HepG2 (cell line): ENCODE measurements at regions not wholly inside any gene's neighbourhood (a gene's known extent, or its start where the extent isn't known, plus 50 kb on each side); places are given as distances from the start of the nearest gene placed in this dataset.

Source experiments
- ATAC-seq: fragments of 200-7000 bp; cut with Tn5 transposase; 3 replicates; pipeline ENCODE4 v1.9.1; 2020; ENCODE audit warnings: mild to moderate bottlenecking, moderate library complexity
- BruUV-seq: library from RNA; stranded (reverse); fragments of 400-500 nt; replicated peaks from 2 replicates; lab custom pipeline; 2021; lab: Mats Ljungman, UMichigan
- CTCF ChIA-PET: fragments of 300-600 bp; formaldehyde crosslinking; extraction: SDS; loops from one replicate; lab custom pipeline; 2021; ENCODE audit warnings: low total read pairs, inconsistent platforms, low intra/inter-chr PET ratio; lab: Yijun Ruan, JAX
- POLR2A ChIA-PET: fragments of 350-600 bp; sonication (Branson Sonifier 250); formaldehyde crosslinking; loops from one replicate; lab custom pipeline; 2020; ENCODE audit warnings: antibody characterized with exemption, inconsistent platforms; lab: Yijun Ruan, JAX
- DNase-seq: peaks from one replicate; pipeline ENCODE4 v3.0.0-alpha.2; 2015; ENCODE audit warnings: low spot score
- FAIRE-seq: peaks from 3 replicates; lab custom pipeline; 2011; peaks lifted over from hg19 to GRCh38; lab: Jason Lieb, UNC
- H2AFZ ChIP-seq: one replicate; pipeline ENCODE4 v1.6.1; 2011; ENCODE audit warnings: low read length, inconsistent platforms
- H3K27ac ChIP-seq: fragments of 300-600 bp; 3 replicates; pipeline ENCODE4 v1.8.0; 2011; ENCODE audit warnings: mixed run types, mild to moderate bottlenecking, mixed read lengths, low read length, inconsistent platforms; ENCODE audit not compliant: insufficient read depth; ENCODE audit errors: extremely low read length
- H3K27me3 ChIP-seq, 2 experiments: fragments of 200-600 bp in 1 of 2; 2 replicates in 1 of 2; 3 replicates in 1 of 2; pipeline versions ENCODE4 v1.6.0 to v1.8.0; 2011; ENCODE audit warnings: low read length in 2 of 2, mild to moderate bottlenecking in 2 of 2, moderate library complexity in 2 of 2, inconsistent platforms in 1 of 2; ENCODE audit not compliant: insufficient read depth in 2 of 2, control insufficient read depth in 1 of 2
- H3K36me3 ChIP-seq, 2 experiments: fragments of 200-600 bp in 1 of 2; replicated peaks in 1 of 2; 2 replicates in 1 of 2; 3 replicates in 1 of 2; pipeline versions ENCODE4 v1.5.1 to v1.8.0; 2011; ENCODE audit warnings: low read length in 2 of 2, inconsistent platforms in 1 of 2; ENCODE audit not compliant: insufficient read depth in 2 of 2, control insufficient read depth in 1 of 2
- H3K4me1 ChIP-seq: 2 replicates; pipeline ENCODE4 v1.5.1; 2012; ENCODE audit warnings: low read length, inconsistent platforms; ENCODE audit not compliant: insufficient read depth
- H3K4me2 ChIP-seq: 2 replicates; pipeline ENCODE4 v1.6.0; 2011; ENCODE audit warnings: low read depth, low read length, inconsistent platforms
- H3K4me3 ChIP-seq, 3 experiments: fragments of 200-600 bp in 1 of 3; sonication (generic), shearing (Covaris generic) in 1 of 3; replicated peaks in 1 of 3; 2 replicates each; pipeline ENCODE4 v1.5.1; 2011 to 2016; ENCODE audit warnings: low read length in 3 of 3, inconsistent platforms in 2 of 3, low read depth in 2 of 3, mild to moderate bottlenecking in 2 of 3, control low read depth in 1 of 3, mixed read lengths in 1 of 3; ENCODE audit not compliant: insufficient read depth in 1 of 3
- H3K79me2 ChIP-seq: one replicate; pipeline ENCODE4 v1.6.1; 2011; ENCODE audit warnings: low read length, inconsistent platforms; ENCODE audit not compliant: insufficient read depth
- H3K9ac ChIP-seq: 2 replicates; pipeline ENCODE4 v1.6.0; 2011; ENCODE audit warnings: mild to moderate bottlenecking, low read depth, low read length, inconsistent platforms; ENCODE audit not compliant: insufficient read depth
- H3K9me3 ChIP-seq: 2 replicates; pipeline ENCODE4 v1.5.1; 2012; ENCODE audit warnings: mild to moderate bottlenecking, low read length
- H4K20me1 ChIP-seq: 2 replicates; pipeline ENCODE4 v1.6.0; 2011; ENCODE audit warnings: inconsistent platforms, mild to moderate bottlenecking, low read length, moderate library complexity; ENCODE audit not compliant: insufficient read depth
- ASH2L ChIP-seq: fragments of 300-600, 200-600 bp; sonication (generic); IDR thresholded peaks from 2 replicates; pipeline ENCODE4 v1.7.0; 2017; ENCODE audit warnings: low read depth, mild to moderate bottlenecking, moderate library complexity, mixed read lengths, low read length; ENCODE audit not compliant: insufficient read length
- ATF7-NPFF ChIP-seq: sonication (generic); formaldehyde crosslinking; IDR thresholded peaks from 2 replicates; pipeline ENCODE4 v1.8.1; 2023; ENCODE audit warnings: mild to moderate bottlenecking, low read depth, missing genetic modification reagents, moderate library complexity
- BRD4 ChIP-seq: sonication (generic); formaldehyde crosslinking; IDR thresholded peaks from 2 replicates; pipeline ENCODE4 v1.4.0; 2020; ENCODE audit warnings: missing genetic modification reagents
- HMG20B ChIP-seq: conservative IDR thresholded peaks from 2 replicates; pipeline ENCODE4 v1.6.1; 2016; ENCODE audit warnings: missing genetic modification reagents, missing compliant biosample characterization
- HNRNPK ChIP-seq: fragments of 200-400 bp; formaldehyde crosslinking; IDR thresholded peaks from 2 replicates; pipeline ENCODE4 v1.6.1; 2018; ENCODE audit warnings: low read length, low read depth, moderate library complexity, mild to moderate bottlenecking; ENCODE audit not compliant: poor library complexity, severe bottlenecking
- MEIS1 ChIP-seq: sonication (generic); formaldehyde crosslinking; IDR thresholded peaks from 2 replicates; pipeline ENCODE4 v1.9.0; 2021; ENCODE audit warnings: mild to moderate bottlenecking, missing genetic modification reagents, moderate library complexity, borderline replicate concordance
- NCOA1 ChIP-seq: sonication (generic); formaldehyde crosslinking; IDR thresholded peaks from 2 replicates; pipeline ENCODE4 v1.9.0; 2021; ENCODE audit warnings: missing genetic modification reagents
- POGZ ChIP-seq: sonication (generic); formaldehyde crosslinking; IDR thresholded peaks from 2 replicates; pipeline ENCODE4 v1.4.0; 2020; ENCODE audit warnings: mild to moderate bottlenecking, missing genetic modification reagents
- SIN3B ChIP-seq: fragments of 150-350 bp; IDR thresholded peaks from 2 replicates; pipeline ENCODE4 v1.6.1; 2014; ENCODE audit warnings: low read length
- ZBTB7A ChIP-seq: sonication (generic); formaldehyde crosslinking; IDR thresholded peaks from 2 replicates; pipeline ENCODE4 v1.8.0; 2022; ENCODE audit warnings: mild to moderate bottlenecking, missing genetic modification reagents
- ZFP41 ChIP-seq: sonication (generic); formaldehyde crosslinking; IDR thresholded peaks from 2 replicates; pipeline ENCODE4 v1.4.0; 2020; ENCODE audit warnings: mild to moderate bottlenecking, missing genetic modification reagents, borderline replicate concordance
- ZMYM3 ChIP-seq: sonication (generic); formaldehyde crosslinking; IDR thresholded peaks from 2 replicates; pipeline ENCODE4 v1.5.1; 2020; ENCODE audit warnings: mild to moderate bottlenecking, missing genetic modification reagents
- ZNF441 ChIP-seq: sonication (generic); formaldehyde crosslinking; IDR thresholded peaks from 2 replicates; pipeline ENCODE4 v1.7.0; 2021; ENCODE audit warnings: missing genetic modification reagents, borderline replicate concordance
- ZNF512B ChIP-seq: sonication (generic); formaldehyde crosslinking; IDR thresholded peaks from 2 replicates; pipeline ENCODE4 v1.5.1; 2020; ENCODE audit warnings: missing genetic modification reagents, mild to moderate bottlenecking, borderline replicate concordance
- ZNF564 ChIP-seq: sonication (generic); formaldehyde crosslinking; IDR thresholded peaks from 2 replicates; pipeline ENCODE4 v1.8.1; 2023; ENCODE audit warnings: mild to moderate bottlenecking, missing genetic modification reagents
- ZNF670 ChIP-seq: sonication (generic); formaldehyde crosslinking; IDR thresholded peaks from 2 replicates; pipeline ENCODE4 v1.8.0; 2022; ENCODE audit warnings: mild to moderate bottlenecking, missing genetic modification reagents, borderline replicate concordance
- ZNF678 ChIP-seq: sonication (generic); formaldehyde crosslinking; IDR thresholded peaks from 2 replicates; pipeline ENCODE4 v1.4.0; 2020; ENCODE audit warnings: mild to moderate bottlenecking, missing genetic modification reagents
- ZNF83 ChIP-seq: sonication (generic); formaldehyde crosslinking; IDR thresholded peaks from 2 replicates; pipeline ENCODE4 v1.4.0; 2020; ENCODE audit warnings: missing genetic modification reagents, mild to moderate bottlenecking, borderline replicate concordance
- WGBS: methylation state at CpG from one replicate; pipeline ENCODE4 v1.1.6; 2017; ENCODE audit warnings: low lambda C conversion rate; 5-methylcytosine and 5-hydroxymethylcytosine counted together
- in situ Hi-C: cut with HindIII; loops from 2 replicates; pipeline ENCODE4 v1.10.0; 2017; ENCODE audit warnings: low pct_unique_long_range_greater_than_20kb; ENCODE audit not compliant: extremely low pct_ligation_motif_present
- intact Hi-C: fragments of 100-400 bp; cut with micrococcal nuclease; formaldehyde crosslinking; loops from one replicate; pipeline ENCODE4 v1.10.0; 2022; ENCODE audit not compliant: unreplicated experiment

- 9% methylated on average over 4 of the region's 9 CpGs for WGBS
- Histone ChIP-seq H3K4me2 (no peak overlapping the region), H3K36me3 (no peaks in the 10 kb centered on the region), H3K4me3 (no peak overlapping the region), H3K27ac (no peak overlapping the region), H2AFZ (no peak overlapping the region), H3K9me3 (no peaks in the 10 kb centered on the region), H3K27me3 (peaks cover 6 to 50% of the 10 kb centered on the region in 2 experiments; a peak in 4 of 5 replicates), H3K4me1 (no peaks in the 10 kb centered on the region), H4K20me1 (no peaks in the 10 kb centered on the region), H3K79me2 (no peaks in the 10 kb centered on the region), H3K9ac (no peak overlapping the region)
- TF ChIP-seq ZNF678 (CRISPR knock-in tag) (no peak), ZNF564 (CRISPR knock-in tag) (no peak), HNRNPK (no peak), SIN3B (no peak), ZFP41 (CRISPR knock-in tag) (no peak), ZMYM3 (CRISPR knock-in tag) (no peak), ZNF83 (no peak)
- BruUV-seq: no TSS peak
- POLR2A ChIA-PET: no interaction called here
- DNase-seq: no peak
- no peak for ATAC-seq
- no peak for FAIRE-seq
- CTCF ChIA-PET: no interaction called here
- in situ Hi-C loops: no loop called here
- intact Hi-C loops: no loop called here
Observed at GRCh38 chr2:239546541-239546940, 145.7 kb upstream of the HDAC4 start.

GRCh38 chr2:239545741-239546392 lies 145.0 kb upstream of the HDAC4 start:
- in situ Hi-C loops (no loop called here), intact Hi-C loops (no loop called here)
- no peaks in the 10 kb centered on the region for H4K20me1 ChIP-seq
- H3K27me3 ChIP-seq: peaks cover 6 to 43% of the 10 kb centered on the region in 2 experiments; a peak in 3 of 5 replicates
- no peak overlapping the region for H3K4me3 ChIP-seq
- no peak overlapping the region for H3K9ac ChIP-seq
- no peak for DNase-seq
- no peaks in the 10 kb centered on the region for H3K4me1 ChIP-seq
- no peak for FAIRE-seq
- ChIA-PET CTCF (no interaction called here), POLR2A (no interaction called here)
- no peak for ATAC-seq
- no peak overlapping the region for H3K4me2 ChIP-seq
- H3K79me2 ChIP-seq: no peaks in the 10 kb centered on the region
- H3K27ac ChIP-seq: no peak overlapping the region
- WGBS: 50% methylated on average over 14 of the region's 14 CpGs
- no peaks in the 10 kb centered on the region for H3K36me3 ChIP-seq
- no TSS peak for BruUV-seq
- H2AFZ ChIP-seq: no peak overlapping the region
- no peaks in the 10 kb centered on the region for H3K9me3 ChIP-seq
- TF ChIP-seq ASH2L (no peak), ZBTB7A (CRISPR knock-in tag) (no peak), ZNF441 (CRISPR knock-in tag) (no peak), POGZ (CRISPR knock-in tag) (no peak), NCOA1 (no peak), ZFP41 (CRISPR knock-in tag) (no peak), ZNF670 (CRISPR knock-in tag) (no peak), HMG20B (CRISPR knock-in tag) (no peak), BRD4 (no peak), ZNF512B (CRISPR knock-in tag) (no peak), ATF7-NPFF (CRISPR knock-in tag) (no peak), MEIS1 (no peak)
